Breast epithelium (tissue), 4 donors: ENCODE measurements at regions not wholly inside any gene's neighbourhood (a gene's known extent, or its start where the extent isn't known, plus 50 kb on each side); places are given as distances from the start of the nearest gene placed in this dataset.

ENCODE experiments used
- DNase-seq, 2 donors: peaks; one replicate each; pipeline ENCODE4 v3.0.0-alpha.2; 2019; ENCODE audit warnings: low spot score in 2 of 2
- H3K27ac ChIP-seq, 2 donors: fragments of 200-600 bp; sonication (generic) in 1 of 2; one replicate each; pipeline ENCODE4 v1.5.1; 2016 to 2019; ENCODE audit warnings: mild to moderate bottlenecking in 1 of 2
- H3K27me3 ChIP-seq, 2 donors: fragments of 200-600 bp; sonication (generic) in 1 of 2; one replicate each; pipeline versions ENCODE4 v1.5.1 to v1.6.0; 2017 to 2019; ENCODE audit warnings: control low read depth in 1 of 2, mild to moderate bottlenecking in 1 of 2
- H3K36me3 ChIP-seq: fragments of 200-600 bp; one replicate; pipeline ENCODE4 v1.5.1; 2019
- H3K4me1 ChIP-seq, 2 donors: fragments of 200-600 bp; sonication (generic); one replicate each; pipeline ENCODE4 v1.5.1; 2016 to 2019; ENCODE audit warnings: control low read depth in 1 of 2
- H3K4me3 ChIP-seq, 3 donors: fragments of 200-600 bp; sonication (generic); 1 replicate in 2 of 3; 2 replicates in 1 of 3; pipeline ENCODE4 v1.5.1; 2016 to 2019; ENCODE audit warnings: mild to moderate bottlenecking in 3 of 3, moderate library complexity in 2 of 3
- H3K9me3 ChIP-seq, 2 donors: fragments of 200-600 bp; sonication (generic) in 1 of 2; one replicate each; pipeline ENCODE4 v1.5.1; 2016 to 2019; ENCODE audit warnings: control low read depth in 1 of 2
- POLR2A ChIP-seq: fragments of 450-650 bp; IDR thresholded peaks from one replicate; pipeline ENCODE4 v1.6.1; 2016; ENCODE audit warnings: antibody characterized with exemption, mild to moderate bottlenecking, moderate library complexity
- POLR2AphosphoS5 ChIP-seq, 3 donors: sonication (generic); formaldehyde crosslinking; IDR thresholded peaks; one replicate each; pipeline ENCODE4 v1.6.1; 2017; ENCODE audit warnings: antibody characterized with exemption in 3 of 3
- intact Hi-C: fragments of 100-400 bp; cut with DNase I; formaldehyde crosslinking; loops from one replicate; pipeline ENCODE4 v1.15.1; 2023; ENCODE audit warnings: low total_unique reads
- TF ChIP-seq, protein P1 (sequence below), 3 donors: fragments of 450-650 bp; IDR thresholded peaks; one replicate each; pipeline ENCODE4 v1.5.1; 2016 to 2017; ENCODE audit warnings: antibody characterized with exemption in 3 of 3, mild to moderate bottlenecking in 3 of 3, moderate library complexity in 3 of 3

DNA sequence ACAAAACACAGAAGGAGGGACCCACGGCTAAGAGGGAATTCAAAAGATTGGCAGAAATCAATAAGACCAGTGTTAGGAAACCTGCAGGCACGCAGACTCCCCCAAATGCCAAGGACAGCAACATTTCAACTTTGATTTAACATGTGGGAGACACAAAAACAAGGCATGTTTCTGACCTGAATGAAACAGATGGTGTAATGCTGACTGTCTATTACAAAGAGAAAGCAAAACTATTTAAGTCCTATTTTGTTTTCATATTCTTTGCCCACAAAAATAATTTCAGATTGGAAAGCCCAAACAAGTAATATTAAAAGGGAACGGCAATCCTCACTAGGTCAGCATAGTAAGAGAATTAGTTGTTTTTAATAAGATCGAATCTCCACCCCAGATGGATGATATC, 107.9 kb downstream of the S1PR1 start:
- no peak for DNase-seq
- intact Hi-C loops = no loop called here
- Histone ChIP-seq H3K4me1 (no peaks in the 10 kb centered on the region), H3K27me3 (no peaks in the 10 kb centered on the region), H3K27ac (no peak overlapping the region), H3K9me3 (no peaks in the 10 kb centered on the region), H3K4me3 (no peak overlapping the region), H3K36me3 (no peaks in the 10 kb centered on the region)
- TF ChIP-seq, protein P1, sequence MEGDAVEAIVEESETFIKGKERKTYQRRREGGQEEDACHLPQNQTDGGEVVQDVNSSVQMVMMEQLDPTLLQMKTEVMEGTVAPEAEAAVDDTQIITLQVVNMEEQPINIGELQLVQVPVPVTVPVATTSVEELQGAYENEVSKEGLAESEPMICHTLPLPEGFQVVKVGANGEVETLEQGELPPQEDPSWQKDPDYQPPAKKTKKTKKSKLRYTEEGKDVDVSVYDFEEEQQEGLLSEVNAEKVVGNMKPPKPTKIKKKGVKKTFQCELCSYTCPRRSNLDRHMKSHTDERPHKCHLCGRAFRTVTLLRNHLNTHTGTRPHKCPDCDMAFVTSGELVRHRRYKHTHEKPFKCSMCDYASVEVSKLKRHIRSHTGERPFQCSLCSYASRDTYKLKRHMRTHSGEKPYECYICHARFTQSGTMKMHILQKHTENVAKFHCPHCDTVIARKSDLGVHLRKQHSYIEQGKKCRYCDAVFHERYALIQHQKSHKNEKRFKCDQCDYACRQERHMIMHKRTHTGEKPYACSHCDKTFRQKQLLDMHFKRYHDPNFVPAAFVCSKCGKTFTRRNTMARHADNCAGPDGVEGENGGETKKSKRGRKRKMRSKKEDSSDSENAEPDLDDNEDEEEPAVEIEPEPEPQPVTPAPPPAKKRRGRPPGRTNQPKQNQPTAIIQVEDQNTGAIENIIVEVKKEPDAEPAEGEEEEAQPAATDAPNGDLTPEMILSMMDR (IDR thresholded peaks at IDR 0.05) = no peak
- TF ChIP-seq POLR2AphosphoS5 (IDR thresholded peaks at IDR 0.05) = no peak

DNA sequence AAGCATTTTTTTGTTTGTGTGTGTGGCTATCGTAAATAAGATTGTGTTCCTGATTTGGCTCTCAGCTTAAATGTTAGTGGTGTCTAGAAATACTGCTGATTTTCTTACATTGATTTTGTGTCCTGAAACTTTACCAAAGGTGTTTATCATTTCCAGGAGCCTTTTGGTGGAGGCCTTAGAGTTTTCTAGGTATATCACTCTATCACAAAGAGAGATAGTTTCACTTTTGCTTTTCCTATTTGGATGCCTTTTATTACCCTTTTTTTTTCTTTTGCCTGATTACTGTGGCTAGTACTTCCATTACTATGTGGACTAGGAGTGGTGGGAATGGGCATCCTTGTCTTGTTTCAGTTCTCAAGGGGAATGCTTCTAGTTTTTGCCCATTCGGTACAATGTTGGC, 109.6 kb downstream of the S1PR1 start:
- Histone ChIP-seq H3K4me3 (no peak overlapping the region), H3K27ac (no peak overlapping the region), H3K4me1 (no peaks in the 10 kb centered on the region), H3K27me3 (no peaks in the 10 kb centered on the region), H3K9me3 (no peaks in the 10 kb centered on the region), H3K36me3 (no peaks in the 10 kb centered on the region)
- DNase-seq = no peak
- intact Hi-C loops = no loop called here
- TF ChIP-seq POLR2A (no peak), POLR2AphosphoS5 (IDR thresholded peaks at IDR 0.05) (no peak)
- TF ChIP-seq, protein P1 (IDR thresholded peaks at IDR 0.05) = no peak

DNA sequence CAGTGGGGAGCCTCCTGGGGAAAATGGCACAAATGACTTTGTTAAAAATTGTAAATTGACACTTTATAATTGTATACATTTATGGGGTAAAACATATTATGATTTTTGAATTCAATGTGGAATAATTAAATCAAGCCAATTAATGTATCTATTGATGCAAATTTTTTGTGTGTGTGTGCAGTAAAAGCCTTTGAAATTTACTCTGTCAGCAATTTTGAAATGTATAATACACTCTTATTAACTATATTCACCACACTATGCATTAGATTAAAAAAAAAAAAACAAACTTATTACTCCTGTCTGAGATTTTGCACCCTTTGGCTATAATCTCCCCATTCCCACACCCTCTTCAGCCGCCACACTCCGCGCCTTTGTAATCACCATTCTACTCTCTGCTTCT, 119.2 kb downstream of the S1PR1 start:
- Histone ChIP-seq H3K4me3 (no peak overlapping the region), H3K4me1 (no peaks in the 10 kb centered on the region), H3K9me3 (no peaks in the 10 kb centered on the region), H3K27me3 (peaks cover 0 to 3% of the 10 kb centered on the region in 2 donors), H3K27ac (no peak overlapping the region), H3K36me3 (no peaks in the 10 kb centered on the region)
- DNase-seq = no peak
- TF ChIP-seq POLR2AphosphoS5 (IDR thresholded peaks at IDR 0.05) (no peak), POLR2A (no peak)
- TF ChIP-seq, protein P1 (IDR thresholded peaks at IDR 0.05) = no peak
- intact Hi-C loops = no loop called here

DNA sequence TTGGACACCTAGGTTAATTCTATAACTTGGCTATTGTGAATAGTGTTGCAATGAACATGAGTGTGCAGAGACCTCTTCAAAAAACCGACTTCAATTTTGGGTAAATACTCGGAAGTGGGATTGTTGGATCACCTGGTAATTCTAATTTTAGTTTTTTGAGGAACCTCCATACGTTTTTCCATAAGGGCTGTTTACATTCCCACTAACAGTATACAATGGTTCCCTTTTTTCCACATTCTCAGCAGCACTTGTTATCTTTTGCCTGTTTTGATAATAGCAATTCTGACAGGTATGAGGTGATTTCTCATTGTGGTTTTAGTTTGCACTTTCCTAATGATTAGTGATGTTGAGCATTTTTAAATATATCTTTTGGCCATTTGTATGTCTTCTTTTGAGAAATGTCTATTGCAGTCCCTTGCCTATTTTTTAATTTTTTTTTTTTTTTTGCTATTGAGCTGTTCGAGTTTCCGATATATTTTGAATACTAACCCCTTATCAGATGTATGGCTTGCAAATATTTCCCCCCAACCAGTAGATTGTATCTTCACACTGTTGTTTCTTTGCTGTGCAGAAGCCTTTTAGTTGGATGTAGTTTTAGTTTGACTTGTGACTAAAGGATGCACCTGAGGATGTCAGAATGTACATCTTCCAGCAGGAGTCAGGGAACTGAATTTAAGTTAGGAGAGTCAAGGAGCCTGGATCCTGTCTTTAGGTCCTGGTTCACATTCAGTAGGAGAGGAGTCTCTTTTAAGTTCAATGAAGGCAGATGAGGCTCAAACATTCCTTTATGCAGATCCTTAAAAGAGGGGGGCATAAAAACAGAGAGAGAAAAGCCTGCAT, 120.0 kb downstream of the S1PR1 start:
- H3K4me3 ChIP-seq = no peak overlapping the region
- no peak for DNase-seq
- TF ChIP-seq POLR2A = no peak
- peaks cover 0 to 3% of the 10 kb centered on the region in 2 donors for H3K27me3 ChIP-seq
- no peaks in the 10 kb centered on the region for H3K4me1 ChIP-seq
- no peak overlapping the region for H3K27ac ChIP-seq
- intact Hi-C loops = no loop called here
- H3K36me3 ChIP-seq = no peaks in the 10 kb centered on the region
- no peaks in the 10 kb centered on the region for H3K9me3 ChIP-seq

DNA sequence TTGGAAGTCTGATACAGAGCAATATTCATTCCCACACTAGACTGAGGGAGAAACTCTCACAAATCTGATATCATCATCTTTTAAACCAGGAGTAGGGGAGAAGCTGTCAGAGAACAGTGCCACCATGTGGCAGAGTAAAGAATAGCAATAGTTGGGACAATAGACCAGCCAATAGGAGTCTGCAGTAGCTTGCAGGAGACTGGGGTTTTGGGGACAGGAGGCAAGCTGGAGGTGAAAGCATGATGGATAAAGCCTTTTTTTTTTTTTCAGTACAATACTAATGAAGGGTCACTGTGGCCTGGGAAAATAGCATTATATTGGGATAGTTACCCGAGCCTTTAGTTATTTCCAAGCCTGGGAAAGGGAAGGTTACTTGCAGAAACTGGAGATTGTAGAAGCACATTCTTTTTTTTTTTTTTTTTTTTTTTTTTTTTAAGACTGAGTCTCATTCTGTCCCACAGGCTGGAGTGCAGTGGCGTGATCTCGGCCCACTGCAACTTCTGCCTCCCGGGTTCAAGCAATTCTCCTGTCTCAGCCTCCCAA, 120.7 kb downstream of the S1PR1 start:
- H3K9me3 ChIP-seq = no peaks in the 10 kb centered on the region
- no peaks in the 10 kb centered on the region for H3K4me1 ChIP-seq
- H3K27me3 ChIP-seq = peaks cover 0 to 3% of the 10 kb centered on the region in 2 donors
- H3K27ac ChIP-seq = no peak overlapping the region
- no peak for TF ChIP-seq POLR2AphosphoS5 (IDR thresholded peaks at IDR 0.05)
- no peak for TF ChIP-seq POLR2A
- TF ChIP-seq, protein P1 (IDR thresholded peaks at IDR 0.05) = peak; percentile 46 to 56 (median 52)
- H3K4me3 ChIP-seq = no peak overlapping the region
- DNase-seq = no peak
- intact Hi-C loops = no loop called here
- H3K36me3 ChIP-seq = no peaks in the 10 kb centered on the region
